ENCODE measurements at regions not wholly inside any gene's neighbourhood (a gene's known extent, or its start where the extent isn't known, plus 50 kb on each side); places are given as distances from the start of the nearest gene placed in this dataset.

DNA sequence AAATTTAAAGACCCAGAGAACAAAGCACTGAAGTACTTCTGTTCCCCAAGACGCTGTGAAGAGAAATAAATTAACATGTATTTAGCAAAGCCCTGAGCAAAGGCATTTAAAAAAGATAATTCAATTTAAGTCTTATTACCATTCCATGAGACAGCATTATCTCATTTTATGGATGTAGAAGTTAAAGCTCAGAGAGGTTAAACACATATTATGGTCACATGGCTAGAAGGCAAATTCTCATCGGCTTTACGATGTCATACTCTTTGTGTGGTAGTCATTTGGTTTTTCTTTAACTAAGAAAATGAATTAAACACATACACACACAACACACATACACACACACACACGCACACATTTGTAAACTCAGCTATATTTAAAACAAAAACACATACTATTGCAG lies 262.7 kb downstream of the HS3ST1 start (continued):
- TF ChIP-seq EZH2phosphoT487 (IDR thresholded peaks at IDR 0.05; ENCODE audit: borderline replicate concordance): no peak

GRCh38 chr4:11165052-11165451 lies 263.6 kb downstream of the HS3ST1 start:
- H3K4me2 ChIP-seq (ENCODE audit: low read length): peak overlapping the region; percentile 1; the same call in 1 of the 2 replicates
- DNase-seq (ENCODE audit: low read depth, low spot score) (peak; percentile 19), ATAC-seq (peak; percentile 63)
- H3K27me3 ChIP-seq (ENCODE audit: insufficient read depth, low read length): no peaks in the 10 kb centered on the region
- no peaks in the 10 kb centered on the region for H3K4me1 ChIP-seq (ENCODE audit: control insufficient read depth in 1 of 2, insufficient read depth in 2 of 2, low read length in 2 of 2)
- no peak overlapping the region for H3K4me3 ChIP-seq (replicated peaks in 1 of 2; ENCODE audit: low read depth in 1 of 2, low read length in 2 of 2)
- no peaks in the 10 kb centered on the region for H3K79me2 ChIP-seq (ENCODE audit: insufficient read depth, low read length)
- RAD21 ChIA-PET (ENCODE audit: low non-redundant PET in 1 of 2, low total read pairs in 2 of 2, uncharacterized antibody in 2 of 2, unreplicated experiment in 2 of 2): interaction anchor here in 1 of 2 experiments (0.6 to 1.0 kb wide), 2 partner anchors 239 to 270 kb away, joined by 3 read pairs; no protein-coding TSS in a partner anchor
- H4K20me1 ChIP-seq (ENCODE audit: insufficient read depth): no peaks in the 10 kb centered on the region
- intact Hi-C loops (cut with micrococcal nuclease): no loop called here
- no peak overlapping the region for H3K27ac ChIP-seq (ENCODE audit: low read depth, low read length)
- H3K9ac ChIP-seq (ENCODE audit: low read length): no peak overlapping the region
- no peaks in the 10 kb centered on the region for H3K9me2 ChIP-seq (ENCODE audit: insufficient read depth)
- no peaks in the 10 kb centered on the region for H3K36me3 ChIP-seq (ENCODE audit: control insufficient read depth in 1 of 2, insufficient read depth in 2 of 2, low read length in 2 of 2)
- no peaks in the 10 kb centered on the region for H3K9me3 ChIP-seq (ENCODE audit: control insufficient read depth in 1 of 2, insufficient read depth in 1 of 2, low read depth in 1 of 2, low read length in 2 of 2)
- CTCF ChIA-PET: no interaction called here
- TF ChIP-seq JUND (IDR thresholded peaks at IDR 0.05) (peak; percentile 31; the same call in 1 of the 2 replicates), SP1 (IDR thresholded peaks at IDR 0.05; ENCODE audit: low read depth) (no peak), TCF7L2 (IDR thresholded peaks at IDR 0.05; ENCODE audit: borderline replicate concordance, extremely low read depth, insufficient read depth, insufficient read length) (peak; percentile 65), FOSL1 (IDR thresholded peaks at IDR 0.05; ENCODE audit: low read depth) (peak; percentile 61), ELF1 (IDR thresholded peaks at IDR 0.05; ENCODE audit: borderline replicate concordance, low read depth) (no peak)
- POLR2A ChIA-PET: no interaction called here
- BruUV-seq (replicated peaks): no TSS peak
- no peak overlapping the region for H2AFZ ChIP-seq (ENCODE audit: low read depth, low read length, poor library complexity, severe bottlenecking)

DNA sequence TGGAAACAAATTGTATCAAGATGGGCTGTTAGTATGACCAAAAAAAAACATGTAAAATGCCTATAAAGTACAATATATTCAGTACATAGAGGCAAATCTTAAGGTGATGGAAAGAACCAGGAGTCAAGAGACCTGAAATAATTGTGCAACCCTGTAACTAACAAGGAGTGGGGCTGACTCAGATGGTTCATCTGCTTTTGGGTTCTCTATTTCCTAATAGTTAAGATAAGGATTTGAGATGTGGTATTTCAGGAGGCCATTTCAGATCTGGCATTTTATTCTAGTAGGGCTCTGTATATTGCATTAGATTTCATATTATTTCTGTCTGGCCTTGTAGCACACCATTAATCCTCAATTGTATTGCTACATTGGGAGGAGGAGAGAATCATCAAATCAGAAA lies 268.4 kb downstream of the HS3ST1 start:
- no peak overlapping the region for H2AFZ ChIP-seq (ENCODE audit: low read depth, low read length, poor library complexity, severe bottlenecking)
- no peak for TF ChIP-seq ZNF274 (IDR thresholded peaks at IDR 0.05; ENCODE audit: low read depth, low read length)
- TF ChIP-seq, protein P1, sequence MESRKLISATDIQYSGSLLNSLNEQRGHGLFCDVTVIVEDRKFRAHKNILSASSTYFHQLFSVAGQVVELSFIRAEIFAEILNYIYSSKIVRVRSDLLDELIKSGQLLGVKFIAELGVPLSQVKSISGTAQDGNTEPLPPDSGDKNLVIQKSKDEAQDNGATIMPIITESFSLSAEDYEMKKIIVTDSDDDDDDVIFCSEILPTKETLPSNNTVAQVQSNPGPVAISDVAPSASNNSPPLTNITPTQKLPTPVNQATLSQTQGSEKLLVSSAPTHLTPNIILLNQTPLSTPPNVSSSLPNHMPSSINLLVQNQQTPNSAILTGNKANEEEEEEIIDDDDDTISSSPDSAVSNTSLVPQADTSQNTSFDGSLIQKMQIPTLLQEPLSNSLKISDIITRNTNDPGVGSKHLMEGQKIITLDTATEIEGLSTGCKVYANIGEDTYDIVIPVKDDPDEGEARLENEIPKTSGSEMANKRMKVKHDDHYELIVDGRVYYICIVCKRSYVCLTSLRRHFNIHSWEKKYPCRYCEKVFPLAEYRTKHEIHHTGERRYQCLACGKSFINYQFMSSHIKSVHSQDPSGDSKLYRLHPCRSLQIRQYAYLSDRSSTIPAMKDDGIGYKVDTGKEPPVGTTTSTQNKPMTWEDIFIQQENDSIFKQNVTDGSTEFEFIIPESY (IDR thresholded peaks at IDR 0.05; ENCODE audit: extremely low read depth, insufficient replicate concordance, low read length): no peak
- TF ChIP-seq CBX3 (IDR thresholded peaks at IDR 0.05; ENCODE audit: low read depth): no peak
- no peak for TF ChIP-seq TCF7L2 (IDR thresholded peaks at IDR 0.05; ENCODE audit: borderline replicate concordance, extremely low read depth, insufficient read depth, insufficient read length)
- TF ChIP-seq, protein P2, sequence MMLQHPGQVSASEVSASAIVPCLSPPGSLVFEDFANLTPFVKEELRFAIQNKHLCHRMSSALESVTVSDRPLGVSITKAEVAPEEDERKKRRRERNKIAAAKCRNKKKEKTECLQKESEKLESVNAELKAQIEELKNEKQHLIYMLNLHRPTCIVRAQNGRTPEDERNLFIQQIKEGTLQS (IDR thresholded peaks at IDR 0.05): no peak
- TF ChIP-seq SP1 (IDR thresholded peaks at IDR 0.05; ENCODE audit: low read depth): no peak
- no peak for TF ChIP-seq MAX (IDR thresholded peaks at IDR 0.05)
- no peak for TF ChIP-seq SRF (IDR thresholded peaks at IDR 0.05; ENCODE audit: low read depth)
- TF ChIP-seq FOSL1 (IDR thresholded peaks at IDR 0.05; ENCODE audit: low read depth): no peak
- TF ChIP-seq, protein P3, sequence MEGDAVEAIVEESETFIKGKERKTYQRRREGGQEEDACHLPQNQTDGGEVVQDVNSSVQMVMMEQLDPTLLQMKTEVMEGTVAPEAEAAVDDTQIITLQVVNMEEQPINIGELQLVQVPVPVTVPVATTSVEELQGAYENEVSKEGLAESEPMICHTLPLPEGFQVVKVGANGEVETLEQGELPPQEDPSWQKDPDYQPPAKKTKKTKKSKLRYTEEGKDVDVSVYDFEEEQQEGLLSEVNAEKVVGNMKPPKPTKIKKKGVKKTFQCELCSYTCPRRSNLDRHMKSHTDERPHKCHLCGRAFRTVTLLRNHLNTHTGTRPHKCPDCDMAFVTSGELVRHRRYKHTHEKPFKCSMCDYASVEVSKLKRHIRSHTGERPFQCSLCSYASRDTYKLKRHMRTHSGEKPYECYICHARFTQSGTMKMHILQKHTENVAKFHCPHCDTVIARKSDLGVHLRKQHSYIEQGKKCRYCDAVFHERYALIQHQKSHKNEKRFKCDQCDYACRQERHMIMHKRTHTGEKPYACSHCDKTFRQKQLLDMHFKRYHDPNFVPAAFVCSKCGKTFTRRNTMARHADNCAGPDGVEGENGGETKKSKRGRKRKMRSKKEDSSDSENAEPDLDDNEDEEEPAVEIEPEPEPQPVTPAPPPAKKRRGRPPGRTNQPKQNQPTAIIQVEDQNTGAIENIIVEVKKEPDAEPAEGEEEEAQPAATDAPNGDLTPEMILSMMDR (IDR thresholded peaks at IDR 0.05 in 2 of 3, conservative IDR thresholded peaks at IDR 0.05 in 1 of 3; ENCODE audit: borderline replicate concordance in 1 of 3, insufficient read depth in 1 of 3, low read depth in 2 of 3, low read length in 2 of 3): no peak
- TF ChIP-seq EZH2phosphoT487 (IDR thresholded peaks at IDR 0.05; ENCODE audit: borderline replicate concordance): no peak
- no peak for TF ChIP-seq ELF1 (IDR thresholded peaks at IDR 0.05; ENCODE audit: borderline replicate concordance, low read depth)

More for the DNA sequence above, 268.4 kb downstream of the HS3ST1 start:
- no peak overlapping the region for H3K9ac ChIP-seq (ENCODE audit: low read length)
- H3K27me3 ChIP-seq (ENCODE audit: insufficient read depth, low read length): no peaks in the 10 kb centered on the region
- no peaks in the 10 kb centered on the region for H3K79me2 ChIP-seq (ENCODE audit: insufficient read depth, low read length)
- H3K4me3 ChIP-seq (replicated peaks in 1 of 2; ENCODE audit: low read depth in 1 of 2, low read length in 2 of 2): no peak overlapping the region
- ChIA-PET POLR2A (interaction anchor here (0.6 kb wide), 1 partner anchor 560 kb away, joined by 3 read pairs; no protein-coding TSS in a partner anchor), RAD21 (ENCODE audit: low non-redundant PET in 1 of 2, low total read pairs in 2 of 2, uncharacterized antibody in 2 of 2, unreplicated experiment in 2 of 2) (no interaction called here), CTCF (no interaction called here)
- H3K9me3 ChIP-seq (ENCODE audit: control insufficient read depth in 1 of 2, insufficient read depth in 1 of 2, low read depth in 1 of 2, low read length in 2 of 2): no peaks in the 10 kb centered on the region
- no peak for DNase-seq (ENCODE audit: low read depth, low spot score)
- intact Hi-C loops (cut with micrococcal nuclease): no loop called here
- no peak overlapping the region for H3K27ac ChIP-seq (ENCODE audit: low read depth, low read length)
- H4K20me1 ChIP-seq (ENCODE audit: insufficient read depth): no peaks in the 10 kb centered on the region
- no peaks in the 10 kb centered on the region for H3K9me2 ChIP-seq (ENCODE audit: insufficient read depth)
- H3K36me3 ChIP-seq (ENCODE audit: control insufficient read depth in 1 of 2, insufficient read depth in 2 of 2, low read length in 2 of 2): no peaks in the 10 kb centered on the region
- H3K4me1 ChIP-seq (ENCODE audit: control insufficient read depth in 1 of 2, insufficient read depth in 2 of 2, low read length in 2 of 2): no peaks in the 10 kb centered on the region
- BruUV-seq (replicated peaks): no TSS peak
- no peak overlapping the region for H3K4me2 ChIP-seq (ENCODE audit: low read length)
- ATAC-seq: no peak
